Loucy (cell line): ENCODE measurements at regions not wholly inside any gene's neighbourhood (a gene's known extent, or its start where the extent isn't known, plus 50 kb on each side); places are given as distances from the start of the nearest gene placed in this dataset.

Experiments
- CTCF ChIP-seq: fragments of 200-600 bp; sonication (generic); conservative IDR thresholded peaks from 2 replicates; pipeline ENCODE4 v1.5.1; 2014; ENCODE audit warnings: mild to moderate bottlenecking, antibody characterized with exemption, low read length
- EZH2phosphoT487 ChIP-seq: fragments of 200-600 bp; IDR thresholded peaks from 2 replicates; pipeline ENCODE4 v1.6.1; 2018; ENCODE audit warnings: antibody characterized with exemption, mild to moderate bottlenecking, moderate library complexity, borderline replicate concordance

- no peak for TF ChIP-seq CTCF
- TF ChIP-seq EZH2phosphoT487: no peak
These were observed 801.7 kb upstream of the DPPA4 start for GRCh38 chr3:110139048-110139447.
